ENCODE measurements at regions not wholly inside any gene's neighbourhood (a gene's known extent, or its start where the extent isn't known, plus 50 kb on each side); places are given as distances from the start of the nearest gene placed in this dataset.

DNA sequence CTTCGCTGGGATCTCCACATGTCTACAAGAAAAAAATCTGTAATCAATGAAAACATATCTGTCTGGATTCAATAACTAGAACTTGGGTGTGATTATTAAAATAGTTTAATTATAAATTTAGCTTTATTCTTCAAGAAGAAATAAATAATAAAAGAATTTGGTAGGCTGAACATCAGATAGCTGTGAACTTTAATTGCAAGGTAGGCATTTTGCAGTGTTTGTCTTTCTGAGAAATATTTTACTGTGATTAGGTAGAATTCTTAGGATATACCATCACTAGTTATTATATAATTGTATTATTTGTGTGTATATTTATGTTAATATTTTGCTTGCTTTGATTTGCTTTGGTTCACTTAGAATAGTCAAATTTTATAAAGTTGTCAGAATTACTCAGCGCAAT lies 409.4 kb downstream of the PCDH18 start:
- TF ChIP-seq ZFP30 (CRISPR knock-in tag; IDR thresholded peaks at IDR 0.05) (no peak), PPARA (CRISPR knock-in tag; IDR thresholded peaks at IDR 0.05; ENCODE audit: borderline replicate concordance) (no peak), BACH2 (CRISPR knock-in tag; IDR thresholded peaks at IDR 0.05; ENCODE audit: borderline replicate concordance) (no peak), ZNF565 (CRISPR knock-in tag; conservative IDR thresholded peaks at IDR 0.05; ENCODE audit: low read depth) (no peak), SNAI2 (CRISPR knock-in tag; IDR thresholded peaks at IDR 0.05) (no peak), ZC3H10 (CRISPR knock-in tag; IDR thresholded peaks at IDR 0.05) (no peak), ZNF70 (CRISPR knock-in tag; IDR thresholded peaks at IDR 0.05) (no peak), ZFP3 (CRISPR knock-in tag; IDR thresholded peaks at IDR 0.05) (no peak)
- TF ChIP-seq, protein P1, sequence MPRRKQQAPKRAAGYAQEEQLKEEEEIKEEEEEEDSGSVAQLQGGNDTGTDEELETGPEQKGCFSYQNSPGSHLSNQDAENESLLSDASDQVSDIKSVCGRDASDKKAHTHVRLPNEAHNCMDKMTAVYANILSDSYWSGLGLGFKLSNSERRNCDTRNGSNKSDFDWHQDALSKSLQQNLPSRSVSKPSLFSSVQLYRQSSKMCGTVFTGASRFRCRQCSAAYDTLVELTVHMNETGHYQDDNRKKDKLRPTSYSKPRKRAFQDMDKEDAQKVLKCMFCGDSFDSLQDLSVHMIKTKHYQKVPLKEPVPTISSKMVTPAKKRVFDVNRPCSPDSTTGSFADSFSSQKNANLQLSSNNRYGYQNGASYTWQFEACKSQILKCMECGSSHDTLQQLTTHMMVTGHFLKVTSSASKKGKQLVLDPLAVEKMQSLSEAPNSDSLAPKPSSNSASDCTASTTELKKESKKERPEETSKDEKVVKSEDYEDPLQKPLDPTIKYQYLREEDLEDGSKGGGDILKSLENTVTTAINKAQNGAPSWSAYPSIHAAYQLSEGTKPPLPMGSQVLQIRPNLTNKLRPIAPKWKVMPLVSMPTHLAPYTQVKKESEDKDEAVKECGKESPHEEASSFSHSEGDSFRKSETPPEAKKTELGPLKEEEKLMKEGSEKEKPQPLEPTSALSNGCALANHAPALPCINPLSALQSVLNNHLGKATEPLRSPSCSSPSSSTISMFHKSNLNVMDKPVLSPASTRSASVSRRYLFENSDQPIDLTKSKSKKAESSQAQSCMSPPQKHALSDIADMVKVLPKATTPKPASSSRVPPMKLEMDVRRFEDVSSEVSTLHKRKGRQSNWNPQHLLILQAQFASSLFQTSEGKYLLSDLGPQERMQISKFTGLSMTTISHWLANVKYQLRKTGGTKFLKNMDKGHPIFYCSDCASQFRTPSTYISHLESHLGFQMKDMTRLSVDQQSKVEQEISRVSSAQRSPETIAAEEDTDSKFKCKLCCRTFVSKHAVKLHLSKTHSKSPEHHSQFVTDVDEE (CRISPR knock-in tag; IDR thresholded peaks at IDR 0.05): no peak
- TF ChIP-seq, protein P2, sequence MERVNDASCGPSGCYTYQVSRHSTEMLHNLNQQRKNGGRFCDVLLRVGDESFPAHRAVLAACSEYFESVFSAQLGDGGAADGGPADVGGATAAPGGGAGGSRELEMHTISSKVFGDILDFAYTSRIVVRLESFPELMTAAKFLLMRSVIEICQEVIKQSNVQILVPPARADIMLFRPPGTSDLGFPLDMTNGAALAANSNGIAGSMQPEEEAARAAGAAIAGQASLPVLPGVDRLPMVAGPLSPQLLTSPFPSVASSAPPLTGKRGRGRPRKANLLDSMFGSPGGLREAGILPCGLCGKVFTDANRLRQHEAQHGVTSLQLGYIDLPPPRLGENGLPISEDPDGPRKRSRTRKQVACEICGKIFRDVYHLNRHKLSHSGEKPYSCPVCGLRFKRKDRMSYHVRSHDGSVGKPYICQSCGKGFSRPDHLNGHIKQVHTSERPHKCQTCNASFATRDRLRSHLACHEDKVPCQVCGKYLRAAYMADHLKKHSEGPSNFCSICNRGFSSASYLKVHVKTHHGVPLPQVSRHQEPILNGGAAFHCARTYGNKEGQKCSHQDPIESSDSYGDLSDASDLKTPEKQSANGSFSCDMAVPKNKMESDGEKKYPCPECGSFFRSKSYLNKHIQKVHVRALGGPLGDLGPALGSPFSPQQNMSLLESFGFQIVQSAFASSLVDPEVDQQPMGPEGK (CRISPR knock-in tag; IDR thresholded peaks at IDR 0.05; ENCODE audit: borderline replicate concordance): no peak

Measured in SK-N-SH treated with all-trans-retinoic acid at 6 μM for 48 hours (cell line).